HUES6 (cell line): ENCODE measurements at regions not wholly inside any gene's neighbourhood (a gene's known extent, or its start where the extent isn't known, plus 50 kb on each side); places are given as distances from the start of the nearest gene placed in this dataset.

Source experiments
- H3K27ac ChIP-seq: 2 replicates; pipeline ENCODE4 v1.7.0; 2013; ENCODE audit warnings: low read depth, mild to moderate bottlenecking, low read length, inconsistent platforms
- H3K27me3 ChIP-seq: 2 replicates; pipeline ENCODE4 v1.6.1; 2013; ENCODE audit warnings: low read length; ENCODE audit not compliant: control insufficient read depth, insufficient read depth
- H3K36me3 ChIP-seq: 2 replicates; pipeline ENCODE4 v1.6.1; 2013; ENCODE audit warnings: low read length; ENCODE audit not compliant: control insufficient read depth, insufficient read depth
- H3K4me1 ChIP-seq: 2 replicates; pipeline ENCODE4 v1.6.1; 2013; ENCODE audit warnings: low read length; ENCODE audit not compliant: control insufficient read depth, insufficient read depth
- H3K4me3 ChIP-seq: 2 replicates; pipeline ENCODE4 v1.5.1; 2013; ENCODE audit warnings: low read depth, low read length
- H3K9ac ChIP-seq: one replicate; pipeline ENCODE4 v1.6.1; 2013; ENCODE audit warnings: mild to moderate bottlenecking, low read length
- H3K9me3 ChIP-seq: 2 replicates; pipeline ENCODE4 v1.6.1; 2013; ENCODE audit warnings: low read depth, low read length; ENCODE audit not compliant: control insufficient read depth, insufficient read depth

GRCh38 chr22:46083383-46084350 lies 66.7 kb upstream of the PPARA start:
- Histone ChIP-seq H3K27ac (no peak overlapping the region), H3K36me3 (no peaks in the 10 kb centered on the region), H3K9me3 (no peaks in the 10 kb centered on the region), H3K9ac (no peak overlapping the region), H3K4me3 (no peak overlapping the region), H3K27me3 (no peaks in the 10 kb centered on the region), H3K4me1 (no peaks in the 10 kb centered on the region)

GRCh38 chr22:46084376-46084775 lies 66.0 kb upstream of the PPARA start:
- H3K36me3 ChIP-seq = no peaks in the 10 kb centered on the region

GRCh38 chr22:46084943-46085827 lies 65.1 kb upstream of the PPARA start:
- Histone ChIP-seq H3K36me3 (no peaks in the 10 kb centered on the region), H3K4me3 (no peak overlapping the region), H3K9me3 (no peaks in the 10 kb centered on the region), H3K4me1 (no peaks in the 10 kb centered on the region), H3K27ac (no peak overlapping the region), H3K9ac (no peak overlapping the region), H3K27me3 (no peaks in the 10 kb centered on the region)

More at GRCh38 chr22:46084376-46084775, 66.0 kb upstream of the PPARA start:
- Histone ChIP-seq H3K27me3 (no peaks in the 10 kb centered on the region), H3K9ac (no peak overlapping the region), H3K9me3 (no peaks in the 10 kb centered on the region), H3K4me1 (no peaks in the 10 kb centered on the region), H3K4me3 (no peak overlapping the region), H3K27ac (no peak overlapping the region)

- Histone ChIP-seq H3K4me3 (no peak overlapping the region), H3K27me3 (no peaks in the 10 kb centered on the region), H3K9ac (no peak overlapping the region), H3K27ac (no peak overlapping the region), H3K9me3 (no peaks in the 10 kb centered on the region), H3K36me3 (no peaks in the 10 kb centered on the region), H3K4me1 (no peaks in the 10 kb centered on the region)
Observed at GRCh38 chr22:46085828-46086576, 64.3 kb upstream of the PPARA start.

GRCh38 chr22:46086577-46087335 lies 63.6 kb upstream of the PPARA start:
- H3K4me3 ChIP-seq = no peak overlapping the region
- H3K27me3 ChIP-seq = no peaks in the 10 kb centered on the region
- H3K4me1 ChIP-seq = no peaks in the 10 kb centered on the region
- H3K36me3 ChIP-seq = no peaks in the 10 kb centered on the region
- no peak overlapping the region for H3K27ac ChIP-seq
- no peaks in the 10 kb centered on the region for H3K9me3 ChIP-seq
- H3K9ac ChIP-seq = no peak overlapping the region

GRCh38 chr22:46087336-46087690 lies 63.0 kb upstream of the PPARA start:
- Histone ChIP-seq H3K27me3 (no peaks in the 10 kb centered on the region), H3K4me3 (no peak overlapping the region), H3K4me1 (no peaks in the 10 kb centered on the region), H3K36me3 (no peaks in the 10 kb centered on the region), H3K9me3 (no peaks in the 10 kb centered on the region), H3K27ac (no peak overlapping the region), H3K9ac (no peak overlapping the region)

GRCh38 chr22:46087816-46088277 lies 62.5 kb upstream of the PPARA start:
- Histone ChIP-seq H3K4me1 (no peaks in the 10 kb centered on the region), H3K27me3 (no peaks in the 10 kb centered on the region), H3K9ac (no peak overlapping the region), H3K36me3 (no peaks in the 10 kb centered on the region), H3K4me3 (no peak overlapping the region), H3K27ac (no peak overlapping the region), H3K9me3 (no peaks in the 10 kb centered on the region)

- H3K36me3 ChIP-seq = no peaks in the 10 kb centered on the region
- H3K27me3 ChIP-seq = no peaks in the 10 kb centered on the region
- no peaks in the 10 kb centered on the region for H3K9me3 ChIP-seq
- H3K4me3 ChIP-seq = no peak overlapping the region
- H3K9ac ChIP-seq = no peak overlapping the region
- no peaks in the 10 kb centered on the region for H3K4me1 ChIP-seq
- no peak overlapping the region for H3K27ac ChIP-seq
Observed at GRCh38 chr22:46088541-46089311, 61.6 kb upstream of the PPARA start.

- Histone ChIP-seq H3K27ac (no peak overlapping the region), H3K27me3 (no peaks in the 10 kb centered on the region), H3K4me3 (no peak overlapping the region), H3K36me3 (no peaks in the 10 kb centered on the region), H3K9me3 (no peaks in the 10 kb centered on the region), H3K9ac (no peak overlapping the region), H3K4me1 (no peaks in the 10 kb centered on the region)
Observed at GRCh38 chr22:46089426-46090035, 60.8 kb upstream of the PPARA start.
